NCI-H2171 treated with DMSO at 0.1 percent for 48 hours (cell line): ENCODE measurements at regions not wholly inside any gene's neighbourhood (a gene's known extent, or its start where the extent isn't known, plus 50 kb on each side); places are given as distances from the start of the nearest gene placed in this dataset.

Experiments
- DNase-seq: peaks from one replicate; lab custom pipeline; 2025; lab: John Stamatoyannopoulos, UW

DNA sequence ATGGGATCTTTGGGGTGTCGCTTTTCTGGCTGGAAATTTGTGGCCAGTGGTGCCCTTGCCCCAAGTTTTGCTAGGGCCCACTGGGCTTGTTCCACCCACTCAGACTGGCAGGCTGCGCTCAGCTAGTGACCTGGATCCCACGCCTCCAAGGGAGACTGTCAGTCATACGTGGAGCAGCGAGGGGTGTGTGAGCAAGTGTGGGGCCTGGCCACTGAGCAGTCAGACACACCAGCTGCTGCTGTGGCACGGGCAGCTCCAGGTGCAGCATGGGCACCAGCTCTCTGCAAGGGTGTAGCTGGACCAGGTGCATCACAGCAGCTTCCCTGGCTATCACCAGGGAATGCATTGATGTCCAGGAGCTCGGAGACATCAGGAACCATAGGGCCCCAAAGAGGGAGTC is 327.0 kb downstream of the NR4A2 start:
- no peak for DNase-seq

DNA sequence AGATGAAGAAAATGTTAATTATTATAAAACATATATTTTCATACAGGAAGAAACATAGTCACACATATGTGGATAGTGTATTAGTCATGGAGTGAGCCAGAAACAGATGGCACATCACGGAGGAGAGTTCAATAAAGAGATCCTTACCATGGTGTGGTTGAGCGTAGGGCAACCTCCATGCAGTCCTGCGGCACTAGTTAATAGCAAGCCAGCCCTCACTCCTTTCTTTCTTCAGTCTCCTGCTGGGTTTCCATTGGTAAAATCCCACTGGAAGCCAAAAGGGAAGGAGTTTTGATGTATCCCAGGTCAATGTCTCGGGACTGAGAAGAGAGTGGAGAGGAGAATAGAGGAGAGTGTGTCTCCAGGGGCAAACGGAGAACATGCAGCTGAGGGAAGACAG is 328.1 kb downstream of the NR4A2 start:
- DNase-seq, result no peak

DNA sequence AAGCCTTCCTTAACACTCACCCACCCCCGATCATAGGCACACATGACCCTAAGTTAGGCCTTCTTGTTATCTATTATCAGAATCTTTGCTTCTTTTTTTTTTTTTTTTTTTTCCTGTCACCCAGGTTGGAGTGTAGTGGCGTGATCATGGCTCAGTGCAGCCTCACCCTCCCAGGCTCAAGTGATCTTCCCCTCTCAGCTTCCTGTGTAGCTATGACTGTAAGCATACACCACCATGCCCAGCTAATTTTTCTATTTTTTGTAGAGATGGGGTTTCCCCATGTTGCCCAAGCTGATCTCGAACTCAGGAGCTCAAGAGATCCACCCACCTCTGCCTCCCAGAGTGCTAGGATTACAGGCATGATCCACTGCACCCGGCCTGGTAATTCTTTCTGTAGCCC is 328.7 kb downstream of the NR4A2 start:
- DNase-seq, result no peak

DNA sequence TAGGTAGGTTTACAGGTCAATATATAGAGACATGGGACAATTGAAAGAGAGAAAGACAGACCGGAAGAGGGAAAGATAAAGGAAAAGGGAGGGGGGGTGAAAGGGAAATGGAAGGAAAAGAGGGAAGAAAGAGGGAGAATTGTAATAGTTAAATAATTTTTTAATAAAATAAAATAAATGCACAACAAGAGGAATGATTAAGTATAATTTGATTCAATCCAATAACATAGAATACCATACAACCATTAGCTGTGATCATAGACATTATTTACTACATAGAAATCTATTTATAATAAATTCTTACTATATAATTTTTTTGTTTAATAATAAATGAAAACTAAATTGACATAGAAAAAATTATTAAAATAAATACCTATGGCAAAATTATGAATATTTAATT is 330.7 kb downstream of the NR4A2 start:
- no peak for DNase-seq

DNA sequence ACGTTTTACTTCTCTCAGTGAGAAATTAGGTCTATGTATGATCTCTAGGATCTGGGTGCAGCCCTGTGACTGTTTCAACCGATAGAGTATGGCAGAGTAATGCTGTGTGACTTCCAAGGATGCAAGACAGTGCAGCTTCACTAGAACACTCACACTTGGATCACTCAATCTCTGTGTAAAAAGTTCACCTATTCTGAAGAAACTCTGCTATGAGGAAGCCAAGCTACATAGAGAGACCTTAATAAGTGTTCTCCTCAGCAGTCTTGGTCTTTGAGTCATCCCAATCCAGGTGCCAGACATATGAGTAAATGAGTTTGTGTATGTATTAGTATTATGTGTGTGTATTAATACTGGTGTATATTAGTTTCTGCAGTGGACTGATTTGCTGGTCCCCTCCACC is 335.0 kb downstream of the NR4A2 start:
- no peak for DNase-seq

DNA sequence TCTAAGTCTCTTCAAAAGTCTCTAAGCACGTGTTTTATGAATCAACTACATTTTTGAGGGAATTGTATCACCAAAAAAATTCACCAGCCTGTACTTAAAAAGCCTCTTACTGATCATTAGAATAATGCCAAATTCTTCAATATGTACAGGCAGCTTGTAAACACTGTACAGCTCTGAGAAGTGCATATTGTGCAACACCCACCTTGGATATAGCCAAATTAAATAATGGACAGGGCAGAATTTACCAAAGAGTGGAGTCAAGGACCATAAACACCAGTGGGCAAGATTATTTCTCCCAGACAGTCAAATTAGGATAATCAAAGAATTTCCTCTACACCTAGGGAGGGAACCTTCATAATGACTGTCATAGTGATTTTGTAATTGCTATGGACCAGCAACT is 338.2 kb downstream of the NR4A2 start:
- no peak for DNase-seq

DNA sequence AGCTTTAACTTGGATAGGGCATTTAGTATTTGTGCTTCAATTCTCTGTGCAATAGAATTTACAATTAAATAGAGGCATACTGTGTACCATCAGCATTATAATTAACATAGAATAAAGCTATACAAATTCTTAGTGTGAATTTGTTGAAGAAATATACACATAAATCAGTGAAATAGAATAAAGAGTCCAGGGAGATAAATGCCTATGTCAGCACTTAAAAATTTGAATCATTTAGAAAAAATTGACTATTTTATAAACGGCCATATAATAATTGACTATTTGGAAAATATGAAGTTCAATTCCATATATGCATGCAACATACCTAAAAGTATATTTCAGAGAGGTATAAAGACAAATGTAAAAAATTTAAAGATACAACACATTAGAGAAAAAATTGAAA is 348.7 kb downstream of the NR4A2 start:
- DNase-seq, result no peak

DNA sequence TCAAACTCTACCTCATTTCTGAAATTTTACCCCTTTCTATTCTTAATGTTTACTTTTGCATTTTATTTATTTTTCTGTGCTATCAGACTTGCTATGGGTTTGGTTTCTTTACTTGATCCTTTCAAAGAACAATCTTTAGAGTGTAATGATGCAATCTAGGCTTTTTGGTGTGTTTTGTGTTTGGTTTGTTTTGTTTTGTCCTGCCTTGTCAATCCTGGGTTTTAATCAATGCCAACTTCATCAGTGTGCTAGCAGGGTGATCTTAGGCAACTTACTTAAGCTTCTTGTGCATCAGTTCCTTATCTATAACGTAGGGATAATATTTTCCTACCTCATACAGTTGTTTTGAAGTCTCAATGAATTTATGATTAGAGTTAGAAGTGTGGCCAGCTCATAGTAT is 350.4 kb downstream of the NR4A2 start:
- no peak for DNase-seq

DNA sequence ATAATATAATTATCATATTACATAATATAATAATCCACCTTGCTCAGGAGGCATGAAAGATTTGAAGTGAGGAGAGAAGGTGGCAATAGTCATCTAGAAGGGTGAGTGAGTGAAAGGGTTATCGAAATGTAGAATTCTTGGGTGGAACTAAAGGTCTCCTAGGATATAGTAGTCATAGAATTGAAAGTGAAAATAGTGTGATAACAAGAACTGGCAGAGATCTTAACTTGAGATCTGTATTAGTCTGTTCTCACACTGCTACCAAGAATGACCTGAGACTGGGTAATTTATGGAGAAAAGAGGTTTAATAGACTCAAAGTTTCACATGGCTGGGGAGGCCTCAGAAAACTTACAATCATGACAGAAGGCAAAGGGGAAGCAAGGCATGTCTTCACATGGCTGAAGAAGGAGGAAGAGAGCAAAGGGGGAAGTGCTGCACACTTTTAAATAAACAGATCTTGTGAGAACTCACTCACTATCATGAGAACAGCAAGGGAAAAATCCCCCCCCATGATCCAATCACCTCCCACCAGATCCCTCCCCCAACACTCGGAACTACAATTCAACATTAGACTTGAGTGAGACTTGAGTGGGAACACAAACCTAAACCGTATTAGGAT is 351.5 kb downstream of the NR4A2 start:
- DNase-seq, result no peak

DNA sequence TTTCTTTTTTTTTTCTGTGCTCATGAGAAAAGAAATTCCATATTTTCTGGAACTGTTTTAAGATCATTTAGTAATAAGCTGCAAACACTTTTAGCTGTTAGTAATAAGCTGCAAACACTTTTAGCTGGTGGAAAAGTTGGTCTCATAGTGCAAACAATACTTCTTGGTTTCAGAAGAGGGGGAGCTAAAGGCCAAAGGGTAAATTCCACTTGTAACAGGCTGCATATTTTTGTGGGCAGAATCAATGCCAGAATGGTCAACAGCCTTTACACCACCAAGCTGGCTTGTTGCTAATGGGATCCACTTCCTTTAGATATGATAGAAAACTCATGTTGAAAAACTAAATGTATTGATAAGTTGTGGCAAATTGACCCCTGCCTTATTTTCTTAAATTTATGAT is 356.8 kb downstream of the NR4A2 start:
- no peak for DNase-seq

DNA sequence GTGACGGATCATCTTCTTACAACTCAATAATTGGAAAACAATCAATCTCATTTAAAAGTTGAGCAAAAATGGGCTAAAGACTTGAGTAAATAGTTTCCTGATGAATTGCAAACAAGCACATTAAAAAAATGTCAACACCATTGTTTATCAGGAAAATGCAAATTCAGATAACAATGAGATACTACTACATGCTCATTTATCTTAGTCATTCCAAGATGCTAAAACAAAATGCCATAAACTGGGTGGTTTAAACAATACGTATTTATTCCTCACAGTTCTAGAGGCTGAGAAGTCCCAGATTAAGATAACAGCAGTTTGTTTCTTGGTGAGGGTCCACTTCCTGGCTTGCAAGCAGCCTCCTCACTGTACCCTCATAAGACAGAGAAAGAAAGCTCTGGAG is 359.6 kb downstream of the NR4A2 start:
- no peak for DNase-seq

DNA sequence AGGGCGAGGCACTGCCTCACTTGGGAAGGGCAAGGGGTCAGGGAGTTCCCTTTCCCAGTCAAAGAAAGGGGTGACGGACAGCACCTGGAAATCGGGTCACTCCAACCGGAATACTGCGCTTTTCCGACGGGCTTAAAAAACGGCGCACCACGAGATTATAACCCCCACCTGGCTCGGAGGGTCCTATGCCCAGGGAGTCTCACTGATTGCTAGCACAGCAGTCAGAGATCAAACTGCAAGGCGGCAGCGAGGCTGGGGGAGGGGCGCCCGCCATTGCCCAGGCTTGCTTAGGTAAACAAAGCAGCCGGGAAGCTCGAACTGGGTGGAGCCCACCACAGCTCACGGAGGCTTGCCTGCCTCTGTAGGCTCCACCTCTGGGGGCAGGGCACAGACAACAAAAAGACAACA is 366.5 kb downstream of the NR4A2 start:
- DNase-seq, result peak; percentile 48

DNA sequence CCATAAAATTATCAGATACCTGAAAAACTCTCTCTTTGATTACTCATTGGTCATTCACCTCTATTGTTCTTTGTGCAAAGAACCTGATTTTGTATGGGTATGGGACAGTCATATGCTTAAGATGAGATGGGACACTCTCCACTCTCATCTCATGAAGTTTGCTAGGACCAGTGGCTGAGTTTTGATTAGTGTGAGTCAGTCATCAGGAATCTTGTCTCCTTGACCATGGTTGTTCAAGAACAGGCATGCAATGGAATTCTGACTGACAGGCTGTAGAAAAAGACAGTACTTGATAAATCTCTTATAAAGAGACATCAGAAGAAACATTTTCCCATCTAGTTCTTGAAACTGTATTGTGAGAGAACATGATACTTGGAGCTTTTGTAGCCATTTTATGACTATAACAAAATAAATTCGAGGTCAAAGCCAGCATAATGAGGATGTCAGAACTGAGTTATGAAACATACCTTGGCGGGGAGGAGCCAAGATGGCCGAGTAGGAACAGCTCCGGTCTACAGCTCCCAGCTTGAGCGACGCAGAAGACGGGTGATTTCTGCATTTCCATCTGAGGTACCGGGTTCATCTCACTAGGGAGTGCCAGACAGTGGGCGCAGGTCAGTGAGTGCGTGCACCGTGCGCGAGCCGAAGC is 367.0 kb downstream of the NR4A2 start:
- peak; percentile 44 for DNase-seq

DNA sequence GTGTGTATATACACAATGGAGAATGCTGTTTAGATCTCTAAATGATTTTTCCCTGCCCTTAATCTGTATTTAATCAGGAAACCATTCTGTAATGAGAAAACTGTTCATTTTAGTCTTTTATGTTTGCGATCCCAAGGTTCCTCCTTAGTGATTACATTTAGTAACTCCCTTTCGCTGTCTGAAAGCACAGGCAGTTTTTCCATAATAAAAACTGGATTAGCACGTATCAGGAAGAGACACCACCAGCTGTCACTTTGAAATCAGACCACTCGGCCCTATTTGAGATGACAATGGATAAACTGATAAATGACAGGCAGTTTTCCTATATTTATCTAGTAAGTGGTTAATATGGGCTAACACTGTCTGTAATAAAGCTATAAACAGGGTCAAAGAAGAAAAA is 370.9 kb downstream of the NR4A2 start:
- DNase-seq, result no peak

DNA sequence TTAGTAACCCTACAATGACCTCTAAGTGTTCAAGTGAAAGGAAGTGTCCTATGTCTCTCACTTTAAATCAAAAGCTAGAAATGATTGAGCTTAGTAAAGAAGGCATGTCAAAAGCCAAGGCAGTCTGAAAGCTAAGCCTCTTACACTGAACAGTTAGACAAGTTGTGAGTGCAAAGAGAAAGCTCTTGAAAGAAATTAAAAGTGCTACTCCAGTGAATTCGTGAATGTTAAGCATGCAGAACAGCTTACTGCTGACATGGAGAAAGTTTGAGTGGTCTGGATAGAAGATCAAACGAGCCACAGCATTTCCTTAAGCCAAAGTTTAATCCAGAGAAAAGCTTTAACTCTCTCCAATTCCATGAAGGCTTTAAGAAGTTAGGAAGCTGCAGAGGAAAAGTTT is 373.7 kb downstream of the NR4A2 start:
- no peak for DNase-seq

DNA sequence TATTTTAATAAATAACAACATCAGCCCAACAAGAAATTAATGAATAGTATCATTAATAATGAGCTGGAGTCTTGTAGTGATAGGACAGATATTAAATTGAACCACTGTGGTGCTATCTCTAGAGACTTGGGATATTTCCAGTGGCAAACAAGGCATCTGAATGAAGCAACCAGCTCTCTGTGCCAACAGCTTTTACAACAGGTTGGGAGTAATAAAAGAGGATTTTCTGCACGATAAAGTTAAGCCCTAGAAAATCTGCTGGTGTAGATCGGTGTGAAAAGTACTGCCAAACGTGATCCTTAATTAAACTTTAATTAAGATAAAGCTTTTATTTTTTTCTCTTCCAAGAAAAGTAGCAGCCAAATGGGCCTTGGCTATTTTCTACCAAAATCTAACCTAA is 385.5 kb downstream of the NR4A2 start:
- no peak for DNase-seq

DNA sequence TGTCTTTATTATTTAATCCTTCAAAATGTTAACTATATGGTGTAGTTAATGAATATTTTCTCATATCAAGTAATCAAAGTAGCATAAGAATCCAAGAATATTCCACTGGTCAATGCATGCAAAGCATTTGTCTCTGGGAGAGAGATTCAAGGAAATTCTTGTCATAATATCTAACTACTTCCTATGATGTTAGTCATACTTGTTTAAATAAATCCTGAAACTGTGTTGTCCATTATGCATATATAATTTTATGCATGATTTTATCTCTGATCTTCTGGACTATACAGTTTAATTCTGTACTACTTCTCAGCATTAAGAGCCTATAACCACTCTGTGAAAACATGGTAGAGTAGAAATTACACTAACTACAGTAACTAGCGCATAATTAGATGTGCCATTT is 388.3 kb downstream of the NR4A2 start:
- no peak for DNase-seq

DNA sequence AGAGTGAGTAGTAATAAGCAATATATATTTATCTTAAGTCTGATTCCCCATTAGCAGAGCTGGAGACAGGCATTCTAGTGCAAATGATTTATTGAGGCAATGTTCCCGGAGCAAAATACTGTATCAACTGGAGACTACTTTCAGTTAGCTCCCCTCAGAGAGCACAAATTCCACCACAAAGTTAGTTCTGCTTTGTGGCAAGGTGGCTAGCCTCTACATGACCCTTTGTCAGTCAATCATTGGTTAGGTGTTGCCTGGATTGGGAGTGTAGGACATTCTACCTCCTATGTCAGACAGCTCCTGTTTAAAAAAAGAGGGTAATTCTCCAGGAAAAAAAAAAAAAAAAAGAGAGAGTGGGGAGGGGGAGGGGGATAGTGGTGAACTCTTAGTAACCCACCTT is 402.2 kb downstream of the NR4A2 start:
- DNase-seq, result no peak

DNA sequence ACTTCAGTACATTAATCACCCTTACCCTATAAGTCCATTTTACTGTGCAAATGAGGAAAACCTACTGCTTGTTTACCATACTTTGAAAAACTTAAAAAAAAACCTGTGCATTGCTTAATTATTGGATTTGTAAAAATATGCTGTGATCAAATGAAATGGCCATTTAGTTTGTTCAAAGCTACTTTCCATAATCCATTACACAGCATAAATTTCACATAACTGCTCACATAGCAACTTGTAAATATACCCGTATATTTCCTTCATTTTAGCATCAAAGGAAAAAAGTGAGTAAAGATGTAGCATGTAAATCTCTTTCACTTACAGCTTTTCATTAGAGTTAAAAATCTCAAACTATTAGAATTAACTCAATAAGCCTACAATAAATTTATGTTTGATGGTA is 415.1 kb downstream of the NR4A2 start:
- DNase-seq, result no peak

DNA sequence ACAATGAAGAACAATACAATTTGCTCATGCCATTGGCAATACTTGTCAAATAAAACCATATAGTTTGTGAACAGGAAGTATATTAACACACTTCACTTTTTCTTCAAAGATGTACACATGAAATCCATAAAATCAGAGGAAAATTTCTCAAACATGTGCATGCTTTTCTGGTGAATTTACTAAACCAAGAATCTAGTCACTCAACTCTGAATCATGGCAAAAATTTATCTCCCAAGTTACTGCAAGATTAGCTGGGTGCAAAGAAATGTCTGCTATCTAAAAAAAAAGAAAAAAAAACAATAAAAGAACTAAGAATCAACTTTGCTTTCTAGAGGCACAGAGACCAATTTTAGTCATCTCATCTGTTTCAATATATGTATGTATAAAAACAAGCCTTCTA is 419.2 kb downstream of the NR4A2 start:
- DNase-seq, result no peak

DNA sequence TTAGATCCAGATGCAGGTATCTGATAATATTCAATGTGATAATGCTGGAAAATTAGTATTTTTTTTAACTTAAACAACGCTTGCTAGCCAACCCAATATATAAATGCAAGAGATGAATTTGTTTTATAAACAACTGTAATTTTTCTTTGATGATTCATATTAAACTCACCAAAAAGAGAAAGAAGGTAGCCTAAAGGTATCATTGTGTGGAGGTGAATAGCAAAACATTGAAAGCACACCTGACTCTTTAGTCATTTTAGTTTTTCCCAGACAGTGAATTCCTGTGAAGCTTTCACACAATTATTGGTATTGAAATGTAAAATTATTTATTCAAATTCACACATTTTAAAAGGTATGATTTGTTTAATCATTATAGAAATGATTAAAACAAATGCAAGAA is 424.0 kb downstream of the NR4A2 start:
- DNase-seq, result no peak

DNA sequence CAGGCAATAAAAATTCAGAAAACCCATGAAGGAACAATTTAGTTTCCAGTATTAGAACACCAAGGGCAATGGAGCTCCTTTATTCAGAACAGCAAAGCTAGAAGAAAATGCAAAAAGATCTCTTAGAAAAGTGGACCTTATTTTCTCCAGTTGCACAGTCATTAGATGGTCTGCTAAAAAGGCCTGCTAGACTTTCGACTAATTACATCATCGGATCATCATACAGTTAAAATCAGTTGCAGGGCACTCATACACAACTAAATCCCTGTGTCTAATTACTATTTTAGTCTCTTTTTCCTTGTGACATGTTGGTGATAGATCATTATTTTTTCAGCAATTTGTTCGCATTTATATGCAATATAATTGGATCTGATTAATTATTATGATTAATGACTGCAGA is 425.3 kb downstream of the NR4A2 start:
- DNase-seq, result no peak

DNA sequence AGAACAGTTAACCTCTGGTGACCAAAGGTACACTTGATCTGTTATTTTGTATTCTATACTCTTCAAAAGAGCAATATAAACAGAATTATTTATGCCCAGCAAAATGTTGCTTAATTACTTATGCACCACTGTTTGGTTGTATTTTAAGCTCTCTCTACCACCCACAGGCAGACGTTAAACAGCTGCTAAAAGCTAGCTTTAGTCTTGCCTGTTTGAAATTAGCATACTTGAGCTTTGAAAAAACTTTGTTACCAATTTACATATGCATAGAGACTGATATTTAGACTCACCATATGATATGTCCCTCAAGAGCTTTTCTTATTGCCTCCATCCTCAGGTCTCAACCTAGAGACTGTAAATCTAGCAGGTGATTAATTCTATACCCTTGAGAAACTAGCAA is 426.9 kb downstream of the NR4A2 start:
- no peak for DNase-seq

DNA sequence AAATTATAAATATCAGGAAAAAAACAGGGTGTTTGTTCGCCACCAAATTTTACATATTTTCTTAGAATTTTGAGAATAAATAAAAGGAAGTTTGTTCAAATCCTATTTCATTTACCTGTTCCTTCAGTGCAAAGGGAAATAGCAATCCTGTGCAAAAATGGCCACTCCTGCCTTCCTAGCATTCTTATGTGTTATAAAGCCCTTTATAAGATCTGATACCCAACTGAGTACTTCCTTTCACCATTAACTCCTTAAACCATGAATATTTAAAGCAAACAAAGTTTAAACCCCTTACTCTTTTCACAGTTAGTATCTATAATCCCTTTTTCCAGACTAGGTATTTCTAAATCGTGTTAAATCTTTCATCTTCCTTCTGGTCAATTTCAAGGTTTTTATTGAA is 427.8 kb downstream of the NR4A2 start:
- no peak for DNase-seq
